ENCODE measurements at regions not wholly inside any gene's neighbourhood (a gene's known extent, or its start where the extent isn't known, plus 50 kb on each side); places are given as distances from the start of the nearest gene placed in this dataset.

GRCh38 chr2:59307196-59307595 is 1066.1 kb upstream of the FANCL start:
- Histone ChIP-seq H3K27me3 (ENCODE audit: control insufficient read depth, insufficient read depth, low read length, poor library complexity, severe bottlenecking) (no peaks in the 10 kb centered on the region), H3K9me3 (ENCODE audit: control insufficient read depth, low read length) (no peaks in the 10 kb centered on the region), H3K27ac (ENCODE audit: low read depth, low read length) (no peak overlapping the region), H3K4me3 (ENCODE audit: low read length) (no peak overlapping the region), H3K4me1 (ENCODE audit: control insufficient read depth, insufficient read depth, low read length) (no peaks in the 10 kb centered on the region), H3K9ac (ENCODE audit: extremely low read depth, low read length, poor library complexity, severe bottlenecking) (no peak overlapping the region), H3K36me3 (ENCODE audit: control insufficient read depth, insufficient read depth, low read length) (no peaks in the 10 kb centered on the region)
- Mint-ChIP-seq H3K9me3 (no peaks in the 10 kb centered on the region), H3K27ac (no peak overlapping the region), H3K36me3 (ENCODE audit: low read depth) (no peaks in the 10 kb centered on the region), H3K27me3 (ENCODE audit: insufficient read depth) (no peaks in the 10 kb centered on the region), H3K4me3 (no peak overlapping the region), H3K4me1 (no peaks in the 10 kb centered on the region)
- no peak for DNase-seq
- TF ChIP-seq CTCF (conservative IDR thresholded peaks at IDR 0.05), result no peak
- WGBS, 2 experiments (ENCODE audit: insufficient coverage in 1 of 2, insufficient read length in 1 of 2), result 86% methylated on average over 1 of the region's 1 CpG; no CpG with 5 or more reads in 1 of the 2 experiments

- Mint-ChIP-seq H3K27ac (no peak overlapping the region), H3K36me3 (ENCODE audit: low read depth) (no peaks in the 10 kb centered on the region), H3K9me3 (no peaks in the 10 kb centered on the region), H3K27me3 (ENCODE audit: insufficient read depth) (no peaks in the 10 kb centered on the region), H3K4me3 (no peak overlapping the region), H3K4me1 (peaks cover under 1% of the 10 kb centered on the region)
- no peaks in the 10 kb centered on the region for H3K4me1 ChIP-seq (ENCODE audit: control insufficient read depth, insufficient read depth, low read length)
- no peak for DNase-seq
- H3K36me3 ChIP-seq (ENCODE audit: control insufficient read depth, insufficient read depth, low read length), result no peaks in the 10 kb centered on the region
- H3K27me3 ChIP-seq (ENCODE audit: control insufficient read depth, insufficient read depth, low read length, poor library complexity, severe bottlenecking), result no peaks in the 10 kb centered on the region
- no peak overlapping the region for H3K27ac ChIP-seq (ENCODE audit: low read depth, low read length)
- H3K4me3 ChIP-seq (ENCODE audit: low read length), result no peak overlapping the region
- 97 to 100% methylated on average over 2 to 4 of the region's 4 CpGs for WGBS, 2 experiments (ENCODE audit: insufficient coverage in 1 of 2, insufficient read length in 1 of 2)
- no peak overlapping the region for H3K9ac ChIP-seq (ENCODE audit: extremely low read depth, low read length, poor library complexity, severe bottlenecking)
- no peak for TF ChIP-seq CTCF (conservative IDR thresholded peaks at IDR 0.05)
- no peaks in the 10 kb centered on the region for H3K9me3 ChIP-seq (ENCODE audit: control insufficient read depth, low read length)
Measured at GRCh38 chr2:59303272-59303671, 1062.1 kb upstream of the FANCL start.

GRCh38 chr2:59302683-59303082 is 1061.6 kb upstream of the FANCL start:
- Histone ChIP-seq H3K9me3 (ENCODE audit: control insufficient read depth, low read length) (no peaks in the 10 kb centered on the region), H3K36me3 (ENCODE audit: control insufficient read depth, insufficient read depth, low read length) (no peaks in the 10 kb centered on the region), H3K27me3 (ENCODE audit: control insufficient read depth, insufficient read depth, low read length, poor library complexity, severe bottlenecking) (no peaks in the 10 kb centered on the region), H3K4me3 (ENCODE audit: low read length) (no peak overlapping the region), H3K4me1 (ENCODE audit: control insufficient read depth, insufficient read depth, low read length) (no peaks in the 10 kb centered on the region), H3K9ac (ENCODE audit: extremely low read depth, low read length, poor library complexity, severe bottlenecking) (no peak overlapping the region), H3K27ac (ENCODE audit: low read depth, low read length) (no peak overlapping the region)
- H3K27ac Mint-ChIP-seq, result no peak overlapping the region
- no peak for TF ChIP-seq CTCF (conservative IDR thresholded peaks at IDR 0.05)
- H3K27me3 Mint-ChIP-seq (ENCODE audit: insufficient read depth), result no peaks in the 10 kb centered on the region
- H3K9me3 Mint-ChIP-seq, result no peaks in the 10 kb centered on the region
- no peak overlapping the region for H3K4me3 Mint-ChIP-seq
- peaks cover 7% of the 10 kb centered on the region for H3K4me1 Mint-ChIP-seq
- no peaks in the 10 kb centered on the region for H3K36me3 Mint-ChIP-seq (ENCODE audit: low read depth)
- DNase-seq, result no peak
- 90 to 98% methylated on average over 3 of the region's 3 CpGs for WGBS, 2 experiments (ENCODE audit: insufficient coverage in 1 of 2, insufficient read length in 1 of 2)

All from endodermal cell (in vitro differentiated cells).